NCI-H446 treated with DMSO at 0.1 percent for 48 hours (cell line): ENCODE measurements at regions not wholly inside any gene's neighbourhood (a gene's known extent, or its start where the extent isn't known, plus 50 kb on each side); places are given as distances from the start of the nearest gene placed in this dataset.

ENCODE experiments used
- DNase-seq: peaks from one replicate; lab custom pipeline; 2025; lab: John Stamatoyannopoulos, UW

DNA sequence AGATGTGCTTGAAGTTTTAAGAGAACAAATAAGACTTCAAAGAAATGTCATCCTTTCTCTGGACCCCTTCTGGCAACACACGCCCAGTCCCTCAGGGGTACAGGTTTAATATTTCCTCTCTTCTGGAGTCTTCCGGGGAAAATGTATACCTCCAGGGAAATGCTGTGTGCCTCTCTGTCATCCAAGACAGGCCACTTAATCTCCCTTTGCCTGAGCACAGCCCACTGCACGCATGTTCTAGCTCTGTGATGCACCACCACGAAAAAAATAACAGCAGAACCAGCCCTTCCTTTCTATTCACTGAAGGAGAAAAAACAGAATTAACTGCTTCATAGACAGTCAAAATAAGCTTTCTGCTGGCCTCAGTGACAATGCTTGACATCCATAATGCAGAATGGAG, 140.1 kb downstream of the RBFOX3 start:
- DNase-seq: no peak

DNA sequence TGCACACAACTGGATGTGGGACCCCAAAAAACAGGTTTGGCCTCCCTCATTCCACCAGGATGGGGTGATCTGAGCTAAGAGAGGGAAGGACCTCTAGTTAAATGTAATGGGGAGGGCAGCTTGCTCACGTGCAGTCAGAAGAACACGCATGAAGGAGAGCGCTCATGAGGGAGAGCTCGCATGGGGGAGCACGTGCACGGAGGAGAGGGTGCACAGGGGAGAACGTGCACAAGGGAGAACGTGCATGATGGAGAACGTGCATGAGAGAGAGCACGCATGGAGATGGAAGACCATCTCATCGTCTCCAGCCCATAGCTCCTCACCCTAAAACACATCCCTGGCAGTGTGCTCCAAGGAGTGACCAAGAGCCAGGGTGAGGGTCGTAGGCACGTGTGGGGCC, 141.2 kb downstream of the RBFOX3 start:
- no peak for DNase-seq

DNA sequence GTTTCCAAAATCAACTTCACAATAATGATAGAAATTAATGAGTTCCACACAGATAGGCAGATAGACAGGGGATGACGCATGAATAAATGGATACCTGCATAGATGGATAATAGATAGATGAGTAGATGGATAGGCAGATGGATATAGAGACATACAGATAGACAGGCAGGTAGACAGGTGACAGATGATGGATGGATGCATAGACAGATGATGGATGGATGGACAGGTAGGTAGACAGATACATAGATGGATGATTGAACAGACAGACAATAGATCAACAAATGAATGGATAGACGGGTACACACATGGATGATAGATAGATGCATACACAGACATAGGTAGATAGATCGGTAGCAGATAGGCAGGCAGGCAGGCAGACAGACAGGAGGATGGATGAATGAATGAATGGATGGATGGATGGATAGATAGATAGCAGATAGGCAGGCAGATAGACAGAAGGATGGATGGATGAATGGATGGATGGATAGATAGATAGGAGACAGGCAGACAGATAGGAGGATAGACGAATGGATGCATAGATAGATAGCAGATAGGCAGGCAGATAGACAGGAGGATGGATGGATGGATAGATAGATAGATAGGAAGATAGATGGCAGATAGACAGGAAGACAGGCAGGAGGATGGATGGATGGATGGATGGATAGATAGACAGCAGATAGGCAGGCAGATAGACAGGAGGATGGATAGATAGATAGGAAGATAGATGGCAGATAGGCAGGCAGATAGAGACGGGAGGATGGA, 142.5 kb downstream of the RBFOX3 start:
- DNase-seq: no peak

DNA sequence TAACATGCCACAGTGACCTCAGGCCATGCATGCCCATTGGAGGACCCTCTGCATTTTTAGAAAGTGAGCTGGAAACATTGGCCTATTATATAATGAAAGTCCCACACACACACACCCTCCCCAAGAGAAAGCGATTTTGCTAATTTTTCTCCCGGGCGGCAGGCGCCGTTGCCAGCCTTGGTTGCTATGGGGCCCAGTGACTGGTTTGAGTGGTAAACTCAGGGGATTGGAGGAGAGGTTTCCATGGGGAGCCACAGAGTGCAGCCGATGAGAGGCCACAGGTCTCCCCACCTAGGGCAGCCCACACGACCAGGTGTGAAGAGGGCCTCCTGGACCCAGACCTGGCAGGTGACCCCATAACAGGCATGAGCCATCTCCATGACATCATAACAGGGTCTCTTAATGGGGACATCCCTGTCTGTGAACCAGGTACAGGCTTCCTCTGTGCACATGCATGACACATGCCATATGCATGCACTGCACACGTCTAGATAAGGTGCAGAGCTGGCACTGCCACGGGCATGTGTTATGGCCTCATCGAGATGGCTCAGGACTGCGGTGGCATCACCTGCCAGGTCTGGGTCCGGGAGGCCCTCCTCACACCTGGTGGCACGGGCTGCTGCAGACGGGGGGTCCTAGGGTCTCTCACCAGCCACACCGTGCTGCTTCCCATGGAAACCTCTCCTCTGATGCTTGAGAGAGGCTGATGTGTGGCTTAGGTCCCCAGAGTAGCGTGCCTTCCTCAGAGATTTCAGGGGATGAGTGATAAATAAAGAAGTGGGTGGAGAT, 144.1 kb downstream of the RBFOX3 start:
- no peak for DNase-seq

DNA sequence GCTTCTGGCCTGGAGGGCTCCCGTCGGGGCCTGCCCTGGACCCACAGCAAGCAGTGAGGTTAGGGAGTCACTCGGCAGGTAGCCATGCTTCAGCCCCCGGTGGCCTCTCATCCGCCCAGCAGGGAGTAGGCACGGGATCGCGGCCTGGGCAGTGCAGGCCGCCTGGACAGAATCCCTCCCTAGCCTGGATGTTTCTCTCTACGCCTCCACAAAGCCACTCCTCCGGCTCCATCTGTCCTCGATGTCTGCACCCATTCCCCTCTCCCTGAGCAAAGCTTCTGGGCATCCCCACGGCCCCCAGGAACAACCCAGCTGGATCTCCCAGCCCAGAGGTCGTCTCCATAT, 145.2 kb downstream of the RBFOX3 start:
- no peak for DNase-seq

DNA sequence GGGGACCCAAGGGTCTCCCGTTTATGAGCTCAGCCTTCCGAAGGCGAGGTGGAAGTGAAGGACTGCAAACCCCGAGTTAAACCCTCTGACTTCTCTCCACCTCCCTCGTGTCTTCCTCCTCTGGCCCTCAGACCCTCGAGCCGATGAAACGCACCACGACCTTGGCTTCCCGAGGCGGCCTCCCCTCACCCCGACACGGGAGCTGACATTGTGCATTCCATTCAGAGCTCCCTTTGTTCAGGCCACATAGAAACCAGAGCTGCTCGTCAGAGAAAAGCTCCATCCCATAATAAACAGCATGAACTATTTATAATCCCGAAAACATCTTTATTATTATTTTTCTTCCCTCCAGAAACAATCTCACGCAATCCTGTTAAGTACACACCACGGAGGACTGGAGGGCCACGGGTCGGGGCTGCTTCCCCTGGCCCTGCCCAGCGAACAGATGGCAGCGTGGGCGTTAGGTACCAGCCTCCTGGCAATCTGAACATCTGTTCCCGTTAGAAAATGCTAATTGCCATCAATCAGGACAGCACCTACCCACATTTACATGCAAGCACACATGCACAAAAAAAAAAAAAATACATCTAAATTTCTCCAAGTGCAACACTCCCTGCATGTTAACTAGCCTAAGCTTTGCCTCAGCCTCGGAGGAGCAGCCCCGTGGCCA, 145.7 kb downstream of the RBFOX3 start:
- DNase-seq: peak; percentile 78

DNA sequence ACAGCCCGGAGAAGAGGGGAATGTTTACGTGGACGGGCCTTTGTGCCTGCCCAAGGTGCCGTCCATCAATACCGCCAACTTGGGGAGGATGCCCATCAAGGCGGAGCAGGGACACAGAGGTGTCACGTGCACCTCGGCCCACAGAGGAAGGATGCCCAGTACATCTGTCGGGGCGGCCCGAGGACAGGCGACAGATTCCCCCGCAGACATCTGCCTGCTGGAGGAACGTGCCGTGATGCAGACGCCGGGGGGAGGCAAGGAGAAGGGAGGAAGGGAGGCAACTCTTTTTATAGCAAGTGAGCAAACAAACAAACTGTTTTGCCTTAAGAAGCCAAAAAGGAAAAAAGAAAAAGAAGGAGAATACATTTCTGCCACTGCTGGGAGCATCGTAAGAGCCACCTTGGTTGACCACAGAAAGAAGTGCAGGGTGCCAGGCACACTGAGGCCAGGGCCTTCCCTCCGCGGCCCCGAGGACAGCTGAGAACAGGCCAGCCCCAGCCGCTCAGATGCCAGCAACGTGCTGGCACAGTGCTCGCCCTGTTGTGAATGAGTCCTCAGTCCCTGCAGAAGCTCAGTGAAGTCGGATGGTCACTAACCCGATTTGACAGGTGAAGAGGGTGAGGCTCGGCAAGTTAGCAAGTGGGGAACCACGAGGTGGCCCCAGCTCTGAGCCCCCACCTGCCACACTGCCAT, 146.4 kb downstream of the RBFOX3 start:
- DNase-seq: no peak

DNA sequence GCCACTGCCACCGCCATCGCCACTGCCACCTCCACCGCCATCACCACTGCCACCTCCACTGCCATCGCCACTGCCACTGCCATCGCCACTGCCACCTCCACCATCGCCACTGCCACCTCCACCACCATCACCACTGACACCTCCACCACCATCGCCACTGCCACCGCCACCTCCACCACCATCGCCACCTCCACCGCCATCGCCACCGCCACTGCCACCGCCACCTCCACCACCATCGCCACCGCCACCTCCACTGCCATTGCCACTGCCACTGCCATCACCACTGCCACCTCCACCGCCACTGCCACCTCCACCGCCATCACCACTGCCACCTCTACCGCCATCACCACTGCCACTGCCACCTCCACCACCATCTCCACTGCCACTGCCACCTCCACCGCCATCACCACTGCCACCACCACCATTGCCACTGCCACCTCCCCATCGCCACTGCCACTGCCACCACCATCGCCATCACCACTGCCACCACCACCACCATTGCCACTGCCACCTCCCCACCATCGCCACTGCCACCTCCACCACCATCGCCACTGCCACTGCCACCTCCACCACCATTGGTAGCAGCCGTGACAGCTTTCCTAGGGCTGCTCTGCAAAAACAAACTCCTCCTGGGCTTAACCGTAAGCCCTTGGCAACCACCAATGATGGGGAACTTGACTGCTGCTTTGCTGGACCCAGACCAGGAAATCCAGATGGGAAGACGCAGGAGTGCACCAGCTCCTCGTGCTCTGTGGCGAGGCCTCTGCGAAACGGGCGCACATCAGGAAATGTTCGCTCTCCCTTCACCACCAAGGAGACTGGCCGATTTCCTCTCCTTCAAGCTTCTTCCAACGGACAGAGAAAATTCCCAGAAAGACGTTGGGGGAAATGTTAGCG, 147.2 kb downstream of the RBFOX3 start:
- peak; percentile 82 for DNase-seq

DNA sequence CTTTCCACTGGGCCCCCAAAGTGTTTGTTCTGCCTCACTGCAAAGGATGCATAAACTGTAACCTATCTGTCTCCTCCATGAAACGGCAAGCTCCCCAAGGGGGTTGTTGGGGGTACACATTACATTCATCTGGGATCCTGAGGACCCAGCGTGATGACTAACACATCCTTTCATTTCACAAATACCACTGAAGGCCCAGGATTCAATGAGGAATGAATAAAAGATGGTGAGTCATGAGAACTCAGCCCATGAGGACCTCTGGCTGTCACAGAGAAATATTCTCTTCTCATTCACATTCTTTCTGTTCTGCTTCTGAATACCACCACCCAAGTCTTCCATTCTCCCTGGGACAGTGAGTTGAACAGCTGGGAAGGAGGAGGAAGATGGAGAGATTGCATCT, 149.8 kb downstream of the RBFOX3 start:
- no peak for DNase-seq

DNA sequence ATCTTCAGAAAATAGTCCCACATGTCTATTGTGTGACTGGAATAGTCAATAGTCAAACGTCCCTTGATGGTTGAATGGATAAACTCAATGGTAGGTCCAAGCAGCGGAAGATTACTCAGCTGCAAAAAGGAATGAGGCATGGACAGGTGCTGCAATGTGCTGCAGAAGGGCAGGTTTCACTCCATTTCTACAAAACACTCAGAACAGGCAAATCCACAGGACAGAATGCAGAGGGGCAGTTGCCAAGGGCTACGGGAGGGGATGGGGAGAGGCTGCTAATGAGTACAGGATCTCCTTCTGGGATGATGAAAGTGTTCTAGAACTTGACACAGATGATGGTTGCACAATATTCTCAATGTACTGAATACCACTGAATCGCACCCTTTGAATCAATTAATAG, 151.0 kb downstream of the RBFOX3 start:
- no peak for DNase-seq

DNA sequence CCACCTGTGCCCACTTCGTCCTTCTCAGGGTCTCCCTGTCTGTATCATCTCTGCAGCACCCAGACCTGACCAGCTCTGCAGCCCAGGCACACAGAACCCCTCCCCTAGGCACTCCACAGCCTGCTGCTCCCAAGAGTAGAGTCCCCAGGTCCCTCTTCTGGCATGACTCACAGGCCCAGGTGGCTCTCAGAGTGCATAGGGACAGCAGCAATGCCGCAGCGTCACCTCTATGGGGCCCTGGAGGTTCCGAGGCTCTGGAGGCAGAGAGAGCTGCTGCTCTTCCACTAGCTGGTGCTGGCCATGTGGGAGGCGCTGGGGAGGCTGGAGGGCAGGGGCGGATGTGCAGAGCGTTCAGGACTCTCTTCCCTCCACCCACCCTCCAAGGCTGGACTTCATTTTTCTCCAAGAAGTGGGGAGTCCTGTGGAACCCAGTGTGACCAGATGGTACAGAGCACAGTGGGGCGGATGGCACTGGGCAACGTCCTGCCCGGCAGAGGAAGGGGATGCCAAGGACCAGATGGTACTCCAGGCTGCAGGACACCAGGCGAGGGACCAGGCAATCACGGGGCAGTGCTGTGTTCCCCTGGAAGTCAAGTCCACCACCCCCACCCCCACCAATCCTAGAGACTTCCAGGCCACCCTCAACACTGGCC, 151.7 kb downstream of the RBFOX3 start:
- no peak for DNase-seq

DNA sequence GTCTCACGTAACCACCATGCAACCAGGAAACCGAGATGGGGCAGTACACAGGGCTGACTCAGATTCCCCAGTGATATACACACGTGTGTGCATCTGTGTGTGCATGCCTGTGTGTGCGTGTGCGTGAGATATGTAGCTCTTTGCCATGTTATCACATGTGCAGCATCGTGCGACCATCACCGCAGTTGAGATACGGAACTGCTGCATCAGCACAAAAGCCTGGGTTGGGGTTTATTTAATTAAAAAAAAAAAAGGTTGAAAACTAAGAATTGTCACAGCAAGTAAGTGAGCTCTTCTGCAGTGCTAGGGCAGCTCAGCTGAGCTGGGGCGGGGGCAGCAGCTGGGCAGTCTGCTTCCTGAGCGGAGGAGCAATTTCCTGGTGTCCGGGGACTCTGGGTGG, 152.5 kb downstream of the RBFOX3 start:
- DNase-seq: no peak

DNA sequence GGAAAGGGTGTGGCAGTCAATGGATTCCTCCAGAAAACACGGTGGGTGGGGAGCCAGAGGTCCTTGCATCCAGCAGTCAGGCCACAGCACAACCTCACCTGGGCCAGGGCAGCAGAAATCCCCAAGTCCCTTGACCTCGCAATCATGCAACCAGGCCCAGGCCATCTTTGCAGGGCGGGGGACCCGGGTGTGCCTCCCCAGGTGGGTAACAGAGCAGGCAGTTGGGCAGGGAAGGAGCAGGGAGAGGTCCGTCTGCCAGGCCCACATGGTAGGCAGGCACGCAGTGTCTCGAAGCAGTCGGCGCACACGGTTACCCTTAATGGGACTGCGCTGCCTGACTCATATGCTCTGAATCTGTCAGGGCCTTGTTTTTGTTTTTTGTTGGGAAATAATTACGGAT, 153.0 kb downstream of the RBFOX3 start:
- DNase-seq: no peak

DNA sequence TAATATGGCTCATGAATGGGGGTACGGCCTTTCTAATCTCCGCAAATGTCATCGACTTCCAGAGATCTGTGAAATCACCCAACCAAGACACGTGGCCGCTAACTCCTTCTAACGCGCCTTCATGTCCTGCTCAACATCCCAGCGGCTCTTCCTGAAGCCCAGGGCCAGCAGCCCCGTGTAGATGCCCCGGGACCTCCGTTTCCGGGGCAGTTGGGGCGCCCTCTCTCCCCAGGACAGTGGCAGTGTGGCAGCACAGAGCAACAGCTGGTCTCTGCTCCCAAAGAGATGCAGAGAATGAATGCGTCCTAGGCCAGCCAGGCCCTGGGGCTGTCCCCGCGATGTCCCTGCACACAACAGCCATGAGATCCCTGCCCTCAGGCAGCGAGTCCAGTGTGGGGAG, 153.5 kb downstream of the RBFOX3 start:
- no peak for DNase-seq

DNA sequence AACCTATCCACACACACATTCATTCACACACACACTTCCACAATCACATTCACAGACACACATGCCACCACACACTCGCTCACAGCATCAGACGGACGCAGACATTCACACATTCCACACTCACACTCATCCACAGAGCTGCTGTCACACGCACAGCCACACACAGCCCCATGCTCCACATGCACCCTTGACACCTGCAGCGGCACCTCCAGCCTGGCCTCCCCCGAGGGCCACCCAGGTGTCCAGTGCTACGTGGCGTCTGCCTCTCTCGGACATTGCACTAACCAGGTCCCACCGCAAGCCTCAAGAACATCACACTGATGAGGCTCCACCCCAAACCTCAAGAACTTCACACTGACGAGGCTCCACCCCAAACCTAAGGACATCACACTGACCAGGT, 155.2 kb downstream of the RBFOX3 start:
- no peak for DNase-seq

DNA sequence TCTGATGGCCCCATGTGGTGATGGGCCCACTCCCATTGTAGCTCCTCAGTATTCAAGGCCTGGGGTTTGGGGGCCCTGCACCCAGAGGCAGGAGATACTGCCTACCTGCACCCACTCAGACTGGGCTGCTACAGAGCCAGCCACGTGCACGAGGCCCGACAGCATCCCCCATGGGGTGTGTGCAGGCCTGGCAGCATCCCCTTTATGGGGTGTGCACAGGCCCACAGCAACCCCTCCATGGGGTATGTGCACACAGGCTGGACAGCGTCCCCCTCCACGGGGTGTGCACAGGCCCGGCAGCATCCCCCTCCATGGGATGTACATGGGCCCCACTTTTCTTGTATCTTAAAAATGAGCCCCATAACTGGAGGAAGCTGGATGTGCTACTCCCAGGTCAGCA, 156.0 kb downstream of the RBFOX3 start:
- DNase-seq: no peak

DNA sequence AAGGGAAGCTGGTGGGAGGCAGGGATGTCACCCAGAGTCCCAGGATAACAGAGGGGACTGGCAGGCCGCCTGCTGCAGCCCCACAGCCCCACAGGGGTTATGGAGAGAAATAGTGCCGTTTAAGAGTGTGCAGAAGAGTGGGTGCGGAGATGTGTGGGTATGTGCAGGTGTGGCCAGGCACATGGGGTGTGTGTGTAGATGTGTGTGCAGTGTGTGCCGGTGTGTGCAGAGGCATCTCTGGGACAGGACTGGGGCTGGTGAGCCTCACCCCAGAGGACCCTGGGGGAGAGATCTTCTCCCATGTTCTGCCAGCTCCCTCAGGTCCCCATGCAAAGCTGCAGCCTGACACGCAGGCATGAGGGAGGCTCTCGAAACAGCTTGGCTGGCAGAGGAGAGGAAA, 157.4 kb downstream of the RBFOX3 start:
- DNase-seq: no peak

DNA sequence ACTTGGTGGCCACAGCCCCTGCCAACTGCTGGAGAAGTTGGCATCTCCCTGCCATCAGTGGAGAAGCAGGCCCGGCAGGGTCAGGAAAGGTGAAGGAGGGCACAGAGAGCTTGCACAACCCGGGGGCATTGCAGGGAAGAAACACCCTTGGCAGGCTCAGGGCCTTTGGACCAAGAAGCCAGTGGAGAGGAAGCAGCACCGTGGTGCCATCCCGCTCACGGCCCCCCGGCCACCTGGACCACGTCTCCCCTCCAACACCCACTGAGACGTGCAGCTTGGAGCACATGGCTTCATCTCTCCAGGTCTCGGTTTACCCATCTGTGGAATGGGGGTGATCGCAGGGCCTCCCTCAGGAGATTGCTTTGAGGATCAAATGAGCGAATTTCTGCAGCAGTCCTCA, 158.1 kb downstream of the RBFOX3 start:
- no peak for DNase-seq

DNA sequence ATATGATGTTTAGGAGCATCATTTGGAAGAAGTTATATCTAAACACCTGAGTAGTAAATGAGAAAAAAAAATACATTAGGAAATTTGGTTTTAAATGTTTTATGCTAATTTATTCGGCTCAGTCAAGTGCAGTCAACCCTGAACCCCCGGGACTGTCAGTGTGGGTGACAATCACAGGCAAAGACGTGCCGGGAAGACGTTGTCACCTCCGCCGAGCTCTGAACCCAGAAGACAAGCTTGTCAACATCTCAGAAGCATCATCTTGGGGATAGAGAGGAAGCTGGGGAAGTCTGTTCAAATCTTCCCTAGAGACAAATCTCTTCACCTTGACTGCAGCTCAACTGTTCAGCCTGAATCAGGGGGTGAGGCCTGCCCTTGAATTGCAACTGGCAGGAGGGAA, 159.7 kb downstream of the RBFOX3 start:
- DNase-seq: no peak

DNA sequence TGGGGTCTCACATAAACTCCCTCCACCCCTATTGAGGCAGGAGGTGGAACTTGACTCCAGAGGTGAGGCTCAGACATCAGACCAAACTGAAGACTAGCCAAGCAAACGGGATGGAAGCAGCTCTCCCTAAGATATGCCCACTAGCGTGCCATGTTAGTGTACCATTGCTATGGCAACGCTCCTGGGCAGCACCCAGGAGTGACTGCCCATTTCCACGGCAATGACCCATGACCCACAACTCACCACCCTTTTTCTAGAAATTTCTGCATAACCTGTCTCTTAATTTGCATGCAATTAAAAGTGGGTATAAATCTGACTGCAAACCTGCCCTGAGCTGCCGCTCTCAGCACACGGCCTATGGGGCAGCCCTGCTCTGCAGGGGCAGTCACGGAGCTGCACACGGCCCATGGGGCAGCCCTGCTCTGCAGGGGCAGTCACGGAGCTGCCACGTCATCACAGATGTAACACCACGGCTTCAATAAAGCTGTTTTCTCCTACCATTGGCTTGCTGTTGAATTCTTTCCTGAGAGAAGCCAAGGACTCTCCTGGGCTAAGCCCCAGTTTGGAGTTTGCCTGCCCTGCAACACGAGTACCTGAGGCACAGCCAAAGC, 164.3 kb downstream of the RBFOX3 start:
- DNase-seq: no peak

DNA sequence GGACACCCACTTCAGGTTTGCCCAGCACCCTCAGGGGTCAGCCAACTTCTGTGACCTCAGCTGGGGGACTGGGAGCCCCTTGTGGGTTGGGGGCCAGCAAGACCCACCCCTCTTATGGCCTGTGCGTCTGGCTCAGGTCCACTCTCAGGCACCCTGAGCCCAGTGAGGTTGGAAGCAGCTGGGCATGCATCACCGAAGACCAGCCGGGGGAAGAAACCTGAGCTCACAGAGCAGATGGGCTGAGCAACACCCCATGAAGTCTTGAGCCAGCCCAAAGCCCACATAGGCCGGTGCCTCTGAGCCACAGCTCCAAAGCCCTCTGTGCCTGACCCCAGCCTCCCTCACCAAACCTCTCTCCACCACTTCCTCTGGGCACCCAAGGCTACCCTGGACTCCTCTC, 166.7 kb downstream of the RBFOX3 start:
- DNase-seq: peak; percentile 17
